Trophoblast cell (in vitro differentiated cells and primary cell): ENCODE measurements at regions not wholly inside any gene's neighbourhood (a gene's known extent, or its start where the extent isn't known, plus 50 kb on each side); places are given as distances from the start of the nearest gene placed in this dataset.

ENCODE experiments used
- DNase-seq, 2 donors: peaks; one replicate each; pipeline ENCODE4 v3.0.0-alpha.2; 2016
- H2AFZ ChIP-seq: 2 replicates; pipeline ENCODE4 v1.6.1; 2013; ENCODE audit warnings: low read length, moderate library complexity, mild to moderate bottlenecking; ENCODE audit not compliant: insufficient read depth, poor library complexity
- H2AK5ac ChIP-seq: 2 replicates; pipeline ENCODE4 v1.6.1; 2013; ENCODE audit warnings: mild to moderate bottlenecking, low read length
- H2BK120ac ChIP-seq: 2 replicates; pipeline ENCODE4 v1.6.1; 2013; ENCODE audit warnings: low read length, mild to moderate bottlenecking, moderate library complexity; ENCODE audit not compliant: insufficient read depth, poor library complexity
- H2BK12ac ChIP-seq: 2 replicates; pipeline ENCODE4 v1.6.1; 2013; ENCODE audit warnings: mild to moderate bottlenecking, low read length, moderate library complexity
- H2BK5ac ChIP-seq: 2 replicates; pipeline ENCODE4 v1.6.1; 2013; ENCODE audit warnings: low read length, low read depth, moderate library complexity, mild to moderate bottlenecking; ENCODE audit not compliant: poor library complexity
- H3K14ac ChIP-seq: 2 replicates; pipeline ENCODE4 v1.6.1; 2013; ENCODE audit warnings: mild to moderate bottlenecking, low read length
- H3K18ac ChIP-seq: 2 replicates; pipeline ENCODE4 v1.6.1; 2013; ENCODE audit warnings: mild to moderate bottlenecking, low read length
- H3K23ac ChIP-seq: 2 replicates; pipeline ENCODE4 v1.6.1; 2013; ENCODE audit warnings: low read length
- H3K27ac ChIP-seq: 2 replicates; pipeline ENCODE4 v1.5.1; 2013; ENCODE audit warnings: low read depth, mild to moderate bottlenecking, inconsistent platforms, low read length, moderate library complexity
- H3K27me3 ChIP-seq: 2 replicates; pipeline ENCODE4 v1.6.1; 2013; ENCODE audit warnings: inconsistent platforms, mild to moderate bottlenecking, low read length, moderate library complexity; ENCODE audit not compliant: insufficient read depth
- H3K36me3 ChIP-seq, 2 experiments: 1 replicate in 1 of 2; 2 replicates in 1 of 2; pipeline ENCODE4 v1.6.1; 2013; ENCODE audit warnings: low read length in 2 of 2, mild to moderate bottlenecking in 2 of 2, moderate library complexity in 1 of 2; ENCODE audit not compliant: insufficient read depth in 2 of 2, control insufficient read depth in 1 of 2
- H3K4ac ChIP-seq: 2 replicates; pipeline ENCODE4 v1.6.1; 2013; ENCODE audit warnings: low read depth, mild to moderate bottlenecking, low read length, moderate library complexity
- H3K4me1 ChIP-seq, 2 experiments: 1 replicate in 1 of 2; 2 replicates in 1 of 2; pipeline ENCODE4 v1.6.1; 2013; ENCODE audit warnings: low read length in 2 of 2, mild to moderate bottlenecking in 2 of 2, moderate library complexity in 1 of 2; ENCODE audit not compliant: insufficient read depth in 2 of 2, control insufficient read depth in 1 of 2
- H3K4me2 ChIP-seq: 2 replicates; pipeline ENCODE4 v1.6.1; 2013; ENCODE audit warnings: inconsistent platforms, mild to moderate bottlenecking, low read length, moderate library complexity
- H3K4me3 ChIP-seq: 2 replicates; pipeline ENCODE4 v1.5.1; 2013; ENCODE audit warnings: mild to moderate bottlenecking, low read depth, low read length, inconsistent platforms
- H3K79me1 ChIP-seq: one replicate; pipeline ENCODE4 v1.6.1; 2013; ENCODE audit warnings: low read length
- H3K79me2 ChIP-seq: 2 replicates; pipeline ENCODE4 v1.6.1; 2013; ENCODE audit warnings: low read length, mild to moderate bottlenecking; ENCODE audit not compliant: control insufficient read depth, insufficient read depth, poor library complexity
- H3K9ac ChIP-seq: 2 replicates; pipeline ENCODE4 v1.6.1; 2013; ENCODE audit warnings: mild to moderate bottlenecking, low read length
- H3K9me3 ChIP-seq: 2 replicates; pipeline ENCODE4 v1.6.1; 2013; ENCODE audit warnings: low read depth, mild to moderate bottlenecking, control low read depth, inconsistent platforms, low read length; ENCODE audit not compliant: insufficient read depth
- H4K12ac ChIP-seq: 2 replicates; pipeline ENCODE4 v1.6.1; 2013; ENCODE audit warnings: low read depth, mild to moderate bottlenecking, low read length, moderate library complexity
- H4K8ac ChIP-seq: 2 replicates; pipeline ENCODE4 v1.6.1; 2013; ENCODE audit warnings: low read depth, mild to moderate bottlenecking, low read length, moderate library complexity
- H4K91ac ChIP-seq: one replicate; pipeline ENCODE4 v1.6.1; 2013; ENCODE audit warnings: low read depth, mild to moderate bottlenecking, low read length, moderate library complexity
- WGBS: extraction: QIAGEN DNeasy Blood & Tissue Kit; methylation state at CpG from one replicate; pipeline ENCODE4 v1.1.7; 2013; ENCODE audit warnings: missing lambda C conversion rate; ENCODE audit not compliant: insufficient read length, insufficient coverage; ENCODE audit errors: extremely low coverage; 5-methylcytosine and 5-hydroxymethylcytosine counted together

- no peak overlapping the region for H2AK5ac ChIP-seq
These were observed 1131.9 kb downstream of the BRD1 start for GRCh38 chr22:48695731-48696305.

GRCh38 chr22:48695251-48695650 lies 1132.4 kb downstream of the BRD1 start:
- no peak for DNase-seq
- Histone ChIP-seq H3K4me1 (no peaks in the 10 kb centered on the region), H3K9ac (no peak overlapping the region), H3K9me3 (no peaks in the 10 kb centered on the region), H4K8ac (no peak overlapping the region), H3K27ac (no peak overlapping the region), H3K18ac (no peak overlapping the region), H3K23ac (no peak overlapping the region), H3K79me1 (no peaks in the 10 kb centered on the region), H2BK12ac (no peak overlapping the region), H3K27me3 (no peaks in the 10 kb centered on the region), H3K4me3 (no peak overlapping the region), H2BK5ac (no peak overlapping the region), H2AK5ac (no peak overlapping the region), H4K12ac (no peak overlapping the region), H2BK120ac (no peak overlapping the region), H3K14ac (no peak overlapping the region), H3K79me2 (no peaks in the 10 kb centered on the region), H3K36me3 (no peaks in the 10 kb centered on the region), H3K4me2 (no peak overlapping the region), H4K91ac (no peak overlapping the region), H2AFZ (no peak overlapping the region), H3K4ac (no peak overlapping the region)
- no CpG with 5 or more reads among the region's 6 CpGs for WGBS

More at GRCh38 chr22:48695731-48696305, 1131.9 kb downstream of the BRD1 start:
- H3K27me3 ChIP-seq, result no peaks in the 10 kb centered on the region
- H3K79me2 ChIP-seq, result no peaks in the 10 kb centered on the region
- no peak overlapping the region for H3K4me3 ChIP-seq
- WGBS, result no CpG with 5 or more reads among the region's 19 CpGs
- no peak overlapping the region for H2BK12ac ChIP-seq
- H3K4me1 ChIP-seq, result no peaks in the 10 kb centered on the region
- no peak overlapping the region for H4K8ac ChIP-seq
- H3K79me1 ChIP-seq, result no peaks in the 10 kb centered on the region
- H3K4ac ChIP-seq, result no peak overlapping the region
- H2BK5ac ChIP-seq, result no peak overlapping the region
- no peak overlapping the region for H4K91ac ChIP-seq
- no peak overlapping the region for H3K23ac ChIP-seq
- H3K9ac ChIP-seq, result no peak overlapping the region
- H2AFZ ChIP-seq, result no peak overlapping the region
- no peak overlapping the region for H2BK120ac ChIP-seq
- H3K27ac ChIP-seq, result no peak overlapping the region
- H3K18ac ChIP-seq, result no peak overlapping the region
- no peak for DNase-seq
- H3K9me3 ChIP-seq, result no peaks in the 10 kb centered on the region
- no peak overlapping the region for H4K12ac ChIP-seq
- no peak overlapping the region for H3K14ac ChIP-seq
- H3K4me2 ChIP-seq, result no peak overlapping the region
- H3K36me3 ChIP-seq, result no peaks in the 10 kb centered on the region

- Histone ChIP-seq H3K23ac (no peak overlapping the region), H3K4me1 (no peaks in the 10 kb centered on the region), H3K36me3 (no peaks in the 10 kb centered on the region), H3K4me3 (no peak overlapping the region), H2BK5ac (no peak overlapping the region), H3K18ac (no peak overlapping the region), H3K27ac (no peak overlapping the region), H2BK12ac (no peak overlapping the region), H2AK5ac (no peak overlapping the region), H3K9ac (no peak overlapping the region), H3K14ac (no peak overlapping the region), H2BK120ac (no peak overlapping the region), H4K8ac (no peak overlapping the region), H2AFZ (no peak overlapping the region), H3K79me1 (no peaks in the 10 kb centered on the region), H3K4me2 (no peak overlapping the region), H3K79me2 (no peaks in the 10 kb centered on the region), H3K27me3 (no peaks in the 10 kb centered on the region), H4K12ac (no peak overlapping the region), H3K9me3 (no peaks in the 10 kb centered on the region), H4K91ac (no peak overlapping the region), H3K4ac (no peak overlapping the region)
- no peak for DNase-seq
- WGBS, result no CpG with 5 or more reads among the region's 22 CpGs
These were observed 1133.3 kb downstream of the BRD1 start for GRCh38 chr22:48694296-48694883.

GRCh38 chr22:48693377-48694135 lies 1134.1 kb downstream of the BRD1 start:
- H3K18ac ChIP-seq, result no peak overlapping the region
- H3K4ac ChIP-seq, result no peak overlapping the region
- H4K8ac ChIP-seq, result no peak overlapping the region
- H2BK120ac ChIP-seq, result no peak overlapping the region
- H3K4me3 ChIP-seq, result no peak overlapping the region
- no peaks in the 10 kb centered on the region for H3K27me3 ChIP-seq
- H3K23ac ChIP-seq, result no peak overlapping the region
- no peak overlapping the region for H2AFZ ChIP-seq
- no CpG with 5 or more reads among the region's 26 CpGs for WGBS
- no peak overlapping the region for H3K27ac ChIP-seq
- no peaks in the 10 kb centered on the region for H3K9me3 ChIP-seq
- no peaks in the 10 kb centered on the region for H3K79me2 ChIP-seq
- no peak overlapping the region for H4K91ac ChIP-seq
- H2BK12ac ChIP-seq, result no peak overlapping the region
- H4K12ac ChIP-seq, result no peak overlapping the region
- H3K14ac ChIP-seq, result no peak overlapping the region
- H3K4me2 ChIP-seq, result no peak overlapping the region
- H2BK5ac ChIP-seq, result no peak overlapping the region
- no peaks in the 10 kb centered on the region for H3K4me1 ChIP-seq
- H3K36me3 ChIP-seq, result no peaks in the 10 kb centered on the region
- no peak for DNase-seq
- no peaks in the 10 kb centered on the region for H3K79me1 ChIP-seq
- H2AK5ac ChIP-seq, result no peak overlapping the region
- H3K9ac ChIP-seq, result no peak overlapping the region
